Astrocyte (in vitro differentiated cells and primary cell): ENCODE measurements at regions not wholly inside any gene's neighbourhood (a gene's known extent, or its start where the extent isn't known, plus 50 kb on each side); places are given as distances from the start of the nearest gene placed in this dataset.

Experiments
- EZH2 ChIP-seq: IDR thresholded peaks from 2 replicates; pipeline ENCODE4 v1.6.1; 2012; ENCODE audit warnings: mild to moderate bottlenecking, low read length, inconsistent platforms; ENCODE audit not compliant: insufficient read depth
- TF ChIP-seq, protein P1 (sequence below): IDR thresholded peaks from 2 replicates; pipeline ENCODE4 v1.5.1; 2011; ENCODE audit warnings: low read depth, mild to moderate bottlenecking, inconsistent platforms, low read length, moderate library complexity; ENCODE audit not compliant: insufficient read depth

DNA sequence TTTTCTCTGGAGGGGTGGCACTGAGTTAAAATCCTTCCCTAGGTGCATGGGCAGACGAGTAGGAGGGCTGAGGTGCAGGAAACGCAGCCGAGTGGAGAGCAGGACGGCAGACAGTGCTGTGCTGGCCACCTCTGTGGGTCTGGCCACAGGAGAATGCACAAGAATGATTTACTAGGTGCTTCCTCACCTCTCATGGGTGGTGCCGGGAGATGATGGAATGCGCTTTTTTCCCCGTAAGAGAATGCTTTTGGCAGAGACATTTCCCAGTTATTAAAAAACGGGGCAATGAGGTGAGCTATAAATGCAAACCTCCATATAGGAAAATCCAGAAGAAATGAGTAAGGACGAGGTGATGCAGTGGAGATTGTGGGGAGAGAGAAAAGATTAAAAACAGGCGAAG is 86.1 kb downstream of the ADAMTS15 start:
- TF ChIP-seq, protein P1, sequence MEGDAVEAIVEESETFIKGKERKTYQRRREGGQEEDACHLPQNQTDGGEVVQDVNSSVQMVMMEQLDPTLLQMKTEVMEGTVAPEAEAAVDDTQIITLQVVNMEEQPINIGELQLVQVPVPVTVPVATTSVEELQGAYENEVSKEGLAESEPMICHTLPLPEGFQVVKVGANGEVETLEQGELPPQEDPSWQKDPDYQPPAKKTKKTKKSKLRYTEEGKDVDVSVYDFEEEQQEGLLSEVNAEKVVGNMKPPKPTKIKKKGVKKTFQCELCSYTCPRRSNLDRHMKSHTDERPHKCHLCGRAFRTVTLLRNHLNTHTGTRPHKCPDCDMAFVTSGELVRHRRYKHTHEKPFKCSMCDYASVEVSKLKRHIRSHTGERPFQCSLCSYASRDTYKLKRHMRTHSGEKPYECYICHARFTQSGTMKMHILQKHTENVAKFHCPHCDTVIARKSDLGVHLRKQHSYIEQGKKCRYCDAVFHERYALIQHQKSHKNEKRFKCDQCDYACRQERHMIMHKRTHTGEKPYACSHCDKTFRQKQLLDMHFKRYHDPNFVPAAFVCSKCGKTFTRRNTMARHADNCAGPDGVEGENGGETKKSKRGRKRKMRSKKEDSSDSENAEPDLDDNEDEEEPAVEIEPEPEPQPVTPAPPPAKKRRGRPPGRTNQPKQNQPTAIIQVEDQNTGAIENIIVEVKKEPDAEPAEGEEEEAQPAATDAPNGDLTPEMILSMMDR: no peak
- TF ChIP-seq EZH2: no peak
